WTC11 (cell line): ENCODE measurements at regions not wholly inside any gene's neighbourhood (a gene's known extent, or its start where the extent isn't known, plus 50 kb on each side); places are given as distances from the start of the nearest gene placed in this dataset.
A peak's percentile ranks its signal among the peaks of the same experiment; 100 is the strongest.

ENCODE experiments used
- ATAC-seq: fragments of 200-7000 bp; cut with Tn5 transposase; 2 replicates; pipeline ENCODE4 v1.10.0; 2021; ENCODE audit warnings: mild to moderate bottlenecking, moderate library complexity
- CTCF ChIA-PET: fragments of 300-600 bp; sonication (Branson Sonifier 250); formaldehyde crosslinking; loops from one replicate; lab custom pipeline; 2021; ENCODE audit warnings: antibody characterized with exemption; lab: Charles Lee
- POLR2A ChIA-PET: fragments of 350-600 bp; sonication (Branson Sonifier 250); formaldehyde crosslinking; loops from one replicate; lab custom pipeline; 2021; ENCODE audit warnings: antibody characterized with exemption; lab: Charles Lee
- DNase-seq: peaks from one replicate; pipeline ENCODE4 v3.0.0; 2021; ENCODE audit warnings: low spot score
- H3K27ac Mint-ChIP-seq: 2 replicates; pipeline ENCODE4 v1.8.0; 2021; ENCODE audit warnings: mixed read lengths
- H3K27me3 Mint-ChIP-seq: 2 replicates; pipeline ENCODE4 v1.8.0; 2021; ENCODE audit warnings: low read depth, mild to moderate bottlenecking, moderate library complexity, mixed read lengths
- H3K36me3 Mint-ChIP-seq: 2 replicates; pipeline ENCODE4 v1.8.0; 2021; ENCODE audit warnings: mixed read lengths
- H3K4me1 Mint-ChIP-seq: 2 replicates; pipeline ENCODE4 v1.8.0; 2022; ENCODE audit warnings: mixed read lengths
- H3K4me3 Mint-ChIP-seq: 2 replicates; pipeline ENCODE4 v1.8.0; 2021; ENCODE audit warnings: mild to moderate bottlenecking, moderate library complexity, mixed read lengths
- H3K9me3 Mint-ChIP-seq: 2 replicates; pipeline ENCODE4 v1.8.0; 2021; ENCODE audit warnings: mixed read lengths
- CREM ChIP-seq: sonication (generic); formaldehyde crosslinking; IDR thresholded peaks from 2 replicates; pipeline ENCODE4 v1.8.1; 2022; ENCODE audit warnings: mild to moderate bottlenecking, missing genetic modification reagents, moderate library complexity
- ESRRA ChIP-seq: sonication (generic); formaldehyde crosslinking; IDR thresholded peaks from 2 replicates; pipeline ENCODE4 v1.8.1; 2022; ENCODE audit warnings: mild to moderate bottlenecking, missing genetic modification reagents, borderline replicate concordance
- GABPB1 ChIP-seq: sonication (generic); formaldehyde crosslinking; IDR thresholded peaks from 2 replicates; pipeline ENCODE4 v1.8.1; 2023; ENCODE audit warnings: mild to moderate bottlenecking, missing genetic modification reagents
- KAT7 ChIP-seq: sonication (generic); formaldehyde crosslinking; IDR thresholded peaks from 2 replicates; pipeline ENCODE4 v1.8.1; 2023; ENCODE audit warnings: missing genetic modification reagents, mild to moderate bottlenecking, borderline replicate concordance
- PRRX2 ChIP-seq: fragments of 250-450 bp; sonication (Bioruptor Pico); IDR thresholded peaks from 2 replicates; pipeline ENCODE4 v1.8.0; 2021; ENCODE audit warnings: mild to moderate bottlenecking
- TCF7 ChIP-seq: sonication (generic); formaldehyde crosslinking; IDR thresholded peaks from 2 replicates; pipeline ENCODE4 v1.8.0; 2022; ENCODE audit warnings: mild to moderate bottlenecking, low read depth, missing genetic modification reagents, moderate library complexity
- ZNF232 ChIP-seq: sonication (generic); formaldehyde crosslinking; IDR thresholded peaks from 2 replicates; pipeline ENCODE4 v1.8.0; 2022; ENCODE audit warnings: mild to moderate bottlenecking, missing genetic modification reagents
- ZNF263 ChIP-seq: sonication (generic); formaldehyde crosslinking; IDR thresholded peaks from 2 replicates; pipeline ENCODE4 v1.8.1; 2022; ENCODE audit warnings: low read depth, mild to moderate bottlenecking, moderate library complexity, missing genetic modification reagents
- ZNF423 ChIP-seq: fragments of 250-450 bp; sonication (Bioruptor Pico); IDR thresholded peaks from 2 replicates; pipeline ENCODE4 v2.1.2; 2022; ENCODE audit warnings: mild to moderate bottlenecking, moderate library complexity
- TF ChIP-seq, protein P1 (sequence below): sonication (generic); formaldehyde crosslinking; IDR thresholded peaks from 2 replicates; pipeline ENCODE4 v1.8.0; 2022; ENCODE audit warnings: mild to moderate bottlenecking, missing genetic modification reagents
- TF ChIP-seq, protein P2 (sequence below): sonication (generic); formaldehyde crosslinking; IDR thresholded peaks from 2 replicates; pipeline ENCODE4 v1.8.0; 2022; ENCODE audit warnings: missing genetic modification reagents
- TF ChIP-seq, protein P3 (sequence below): sonication (generic); formaldehyde crosslinking; IDR thresholded peaks from 2 replicates; pipeline ENCODE4 v1.8.1; 2023; ENCODE audit warnings: mild to moderate bottlenecking, missing genetic modification reagents
- TF ChIP-seq, protein P4 (sequence below): fragments of 250-450 bp; sonication (Bioruptor Pico); IDR thresholded peaks from 2 replicates; pipeline ENCODE4 v1.9.0; 2021; ENCODE audit warnings: mild to moderate bottlenecking
- TF ChIP-seq, protein P5 (sequence below): sonication (generic); formaldehyde crosslinking; IDR thresholded peaks from 2 replicates; pipeline ENCODE4 v1.8.1; 2023; ENCODE audit warnings: mild to moderate bottlenecking, moderate library complexity, missing genetic modification reagents
- TF ChIP-seq, protein P6 (sequence below): fragments of 250-450 bp; sonication (Bioruptor Pico); IDR thresholded peaks from 2 replicates; pipeline ENCODE4 v1.9.0; 2021; ENCODE audit warnings: moderate library complexity, mild to moderate bottlenecking, inconsistent platforms, borderline replicate concordance
- TF ChIP-seq, protein P7 (sequence below): sonication (generic); formaldehyde crosslinking; conservative IDR thresholded peaks from 2 replicates; pipeline ENCODE4 v1.8.1; 2022; ENCODE audit warnings: mild to moderate bottlenecking, missing genetic modification reagents
- TF ChIP-seq, protein P8 (sequence below): sonication (generic); formaldehyde crosslinking; IDR thresholded peaks from 2 replicates; pipeline ENCODE4 v1.8.1; 2022; ENCODE audit warnings: low read depth, mild to moderate bottlenecking, moderate library complexity, missing genetic modification reagents, borderline replicate concordance

DNA sequence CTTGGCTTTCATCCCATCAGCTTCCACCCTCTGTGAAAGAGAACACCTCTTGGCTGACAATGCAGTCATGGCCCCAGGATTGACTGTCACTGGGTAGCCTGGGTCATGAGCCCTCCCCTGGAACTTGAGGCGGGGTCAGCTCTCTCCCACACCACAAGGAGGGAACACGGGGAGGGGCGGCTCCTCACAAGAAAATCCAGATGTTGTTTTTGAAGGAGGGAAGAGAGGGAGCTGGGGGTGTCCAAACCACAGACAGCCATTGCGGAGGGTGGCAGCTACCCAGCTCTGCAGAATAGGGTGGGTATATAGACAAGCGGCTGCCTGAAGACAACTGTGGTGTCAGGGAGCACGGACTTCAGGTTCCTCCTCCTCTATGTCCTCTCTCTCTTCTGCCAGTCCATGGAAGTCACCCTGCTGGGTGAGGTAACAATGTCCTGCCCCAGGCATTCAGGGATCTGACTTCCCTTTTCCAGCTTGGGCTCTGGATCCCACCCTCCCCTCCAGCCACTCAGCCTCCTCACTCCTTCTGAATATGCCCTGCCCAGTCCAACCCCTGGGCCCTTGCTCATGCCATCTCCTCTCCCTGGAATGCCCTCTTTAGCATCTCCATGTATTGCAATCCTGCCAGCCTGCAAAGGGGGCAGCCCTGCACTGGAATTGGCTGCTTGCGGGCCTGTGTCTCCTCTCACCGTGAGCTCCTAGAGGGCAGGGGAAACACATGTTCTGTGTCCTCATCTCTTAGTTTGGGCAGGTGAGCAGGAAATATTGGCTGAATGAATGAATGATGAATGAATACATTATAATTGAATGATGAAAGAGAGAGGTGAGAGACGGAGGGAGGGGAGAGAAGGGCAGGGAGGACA, 60.9 kb upstream of the RUNX3 start:
- Mint-ChIP-seq H3K27me3 (no peaks in the 10 kb centered on the region; the same call in 1 of the 2 replicates), H3K4me3 (no peak overlapping the region), H3K9me3 (peaks cover 10% of the 10 kb centered on the region), H3K27ac (no peak overlapping the region), H3K4me1 (peaks cover 12% of the 10 kb centered on the region), H3K36me3 (no peaks in the 10 kb centered on the region)
- TF ChIP-seq, protein P1, sequence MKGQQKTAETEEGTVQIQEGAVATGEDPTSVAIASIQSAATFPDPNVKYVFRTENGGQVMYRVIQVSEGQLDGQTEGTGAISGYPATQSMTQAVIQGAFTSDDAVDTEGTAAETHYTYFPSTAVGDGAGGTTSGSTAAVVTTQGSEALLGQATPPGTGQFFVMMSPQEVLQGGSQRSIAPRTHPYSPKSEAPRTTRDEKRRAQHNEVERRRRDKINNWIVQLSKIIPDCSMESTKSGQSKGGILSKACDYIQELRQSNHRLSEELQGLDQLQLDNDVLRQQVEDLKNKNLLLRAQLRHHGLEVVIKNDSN (CRISPR knock-in tag), result no peak
- TF ChIP-seq, protein P2, sequence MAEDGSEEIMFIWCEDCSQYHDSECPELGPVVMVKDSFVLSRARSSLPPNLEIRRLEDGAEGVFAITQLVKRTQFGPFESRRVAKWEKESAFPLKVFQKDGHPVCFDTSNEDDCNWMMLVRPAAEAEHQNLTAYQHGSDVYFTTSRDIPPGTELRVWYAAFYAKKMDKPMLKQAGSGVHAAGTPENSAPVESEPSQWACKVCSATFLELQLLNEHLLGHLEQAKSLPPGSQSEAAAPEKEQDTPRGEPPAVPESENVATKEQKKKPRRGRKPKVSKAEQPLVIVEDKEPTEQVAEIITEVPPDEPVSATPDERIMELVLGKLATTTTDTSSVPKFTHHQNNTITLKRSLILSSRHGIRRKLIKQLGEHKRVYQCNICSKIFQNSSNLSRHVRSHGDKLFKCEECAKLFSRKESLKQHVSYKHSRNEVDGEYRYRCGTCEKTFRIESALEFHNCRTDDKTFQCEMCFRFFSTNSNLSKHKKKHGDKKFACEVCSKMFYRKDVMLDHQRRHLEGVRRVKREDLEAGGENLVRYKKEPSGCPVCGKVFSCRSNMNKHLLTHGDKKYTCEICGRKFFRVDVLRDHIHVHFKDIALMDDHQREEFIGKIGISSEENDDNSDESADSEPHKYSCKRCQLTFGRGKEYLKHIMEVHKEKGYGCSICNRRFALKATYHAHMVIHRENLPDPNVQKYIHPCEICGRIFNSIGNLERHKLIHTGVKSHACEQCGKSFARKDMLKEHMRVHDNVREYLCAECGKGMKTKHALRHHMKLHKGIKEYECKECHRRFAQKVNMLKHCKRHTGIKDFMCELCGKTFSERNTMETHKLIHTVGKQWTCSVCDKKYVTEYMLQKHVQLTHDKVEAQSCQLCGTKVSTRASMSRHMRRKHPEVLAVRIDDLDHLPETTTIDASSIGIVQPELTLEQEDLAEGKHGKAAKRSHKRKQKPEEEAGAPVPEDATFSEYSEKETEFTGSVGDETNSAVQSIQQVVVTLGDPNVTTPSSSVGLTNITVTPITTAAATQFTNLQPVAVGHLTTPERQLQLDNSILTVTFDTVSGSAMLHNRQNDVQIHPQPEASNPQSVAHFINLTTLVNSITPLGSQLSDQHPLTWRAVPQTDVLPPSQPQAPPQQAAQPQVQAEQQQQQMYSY, result no peak
- TF ChIP-seq ESRRA (CRISPR knock-in tag) (no peak), ZNF263 (no peak), ZNF232 (no peak), GABPB1 (CRISPR knock-in tag) (no peak)
- TF ChIP-seq, protein P3, sequence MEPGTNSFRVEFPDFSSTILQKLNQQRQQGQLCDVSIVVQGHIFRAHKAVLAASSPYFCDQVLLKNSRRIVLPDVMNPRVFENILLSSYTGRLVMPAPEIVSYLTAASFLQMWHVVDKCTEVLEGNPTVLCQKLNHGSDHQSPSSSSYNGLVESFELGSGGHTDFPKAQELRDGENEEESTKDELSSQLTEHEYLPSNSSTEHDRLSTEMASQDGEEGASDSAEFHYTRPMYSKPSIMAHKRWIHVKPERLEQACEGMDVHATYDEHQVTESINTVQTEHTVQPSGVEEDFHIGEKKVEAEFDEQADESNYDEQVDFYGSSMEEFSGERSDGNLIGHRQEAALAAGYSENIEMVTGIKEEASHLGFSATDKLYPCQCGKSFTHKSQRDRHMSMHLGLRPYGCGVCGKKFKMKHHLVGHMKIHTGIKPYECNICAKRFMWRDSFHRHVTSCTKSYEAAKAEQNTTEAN (CRISPR knock-in tag), result no peak
- TF ChIP-seq, protein P4, sequence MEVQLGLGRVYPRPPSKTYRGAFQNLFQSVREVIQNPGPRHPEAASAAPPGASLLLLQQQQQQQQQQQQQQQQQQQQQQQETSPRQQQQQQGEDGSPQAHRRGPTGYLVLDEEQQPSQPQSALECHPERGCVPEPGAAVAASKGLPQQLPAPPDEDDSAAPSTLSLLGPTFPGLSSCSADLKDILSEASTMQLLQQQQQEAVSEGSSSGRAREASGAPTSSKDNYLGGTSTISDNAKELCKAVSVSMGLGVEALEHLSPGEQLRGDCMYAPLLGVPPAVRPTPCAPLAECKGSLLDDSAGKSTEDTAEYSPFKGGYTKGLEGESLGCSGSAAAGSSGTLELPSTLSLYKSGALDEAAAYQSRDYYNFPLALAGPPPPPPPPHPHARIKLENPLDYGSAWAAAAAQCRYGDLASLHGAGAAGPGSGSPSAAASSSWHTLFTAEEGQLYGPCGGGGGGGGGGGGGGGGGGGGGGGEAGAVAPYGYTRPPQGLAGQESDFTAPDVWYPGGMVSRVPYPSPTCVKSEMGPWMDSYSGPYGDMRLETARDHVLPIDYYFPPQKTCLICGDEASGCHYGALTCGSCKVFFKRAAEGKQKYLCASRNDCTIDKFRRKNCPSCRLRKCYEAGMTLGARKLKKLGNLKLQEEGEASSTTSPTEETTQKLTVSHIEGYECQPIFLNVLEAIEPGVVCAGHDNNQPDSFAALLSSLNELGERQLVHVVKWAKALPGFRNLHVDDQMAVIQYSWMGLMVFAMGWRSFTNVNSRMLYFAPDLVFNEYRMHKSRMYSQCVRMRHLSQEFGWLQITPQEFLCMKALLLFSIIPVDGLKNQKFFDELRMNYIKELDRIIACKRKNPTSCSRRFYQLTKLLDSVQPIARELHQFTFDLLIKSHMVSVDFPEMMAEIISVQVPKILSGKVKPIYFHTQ (CRISPR knock-in tag), result no peak
- TF ChIP-seq, protein P5, sequence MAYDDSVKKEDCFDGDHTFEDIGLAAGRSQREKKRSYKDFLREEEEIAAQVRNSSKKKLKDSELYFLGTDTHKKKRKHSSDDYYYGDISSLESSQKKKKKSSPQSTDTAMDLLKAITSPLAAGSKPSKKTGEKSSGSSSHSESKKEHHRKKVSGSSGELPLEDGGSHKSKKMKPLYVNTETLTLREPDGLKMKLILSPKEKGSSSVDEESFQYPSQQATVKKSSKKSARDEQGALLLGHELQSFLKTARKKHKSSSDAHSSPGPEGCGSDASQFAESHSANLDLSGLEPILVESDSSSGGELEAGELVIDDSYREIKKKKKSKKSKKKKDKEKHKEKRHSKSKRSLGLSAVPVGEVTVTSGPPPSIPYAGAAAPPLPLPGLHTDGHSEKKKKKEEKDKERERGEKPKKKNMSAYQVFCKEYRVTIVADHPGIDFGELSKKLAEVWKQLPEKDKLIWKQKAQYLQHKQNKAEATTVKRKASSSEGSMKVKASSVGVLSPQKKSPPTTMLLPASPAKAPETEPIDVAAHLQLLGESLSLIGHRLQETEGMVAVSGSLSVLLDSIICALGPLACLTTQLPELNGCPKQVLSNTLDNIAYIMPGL (CRISPR knock-in tag), result no peak
- TF ChIP-seq, protein P6, sequence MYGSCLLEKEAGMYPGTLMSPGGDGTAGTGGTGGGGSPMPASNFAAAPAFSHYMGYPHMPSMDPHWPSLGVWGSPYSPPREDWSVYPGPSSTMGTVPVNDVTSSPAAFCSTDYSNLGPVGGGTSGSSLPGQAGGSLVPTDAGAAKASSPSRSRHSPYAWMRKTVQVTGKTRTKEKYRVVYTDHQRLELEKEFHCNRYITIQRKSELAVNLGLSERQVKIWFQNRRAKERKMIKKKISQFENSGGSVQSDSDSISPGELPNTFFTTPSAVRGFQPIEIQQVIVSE (CRISPR knock-in tag), result no peak
- ChIA-PET CTCF (interaction anchor here (0.6 to 1.6 kb wide), 11 partner anchors 13 to 109 kb away, joined by 3 to 6 read pairs (median 4); no protein-coding TSS in a partner anchor), POLR2A (no interaction called here)
- 0 out of 2 replicates have a peak, but pooled peaks have one; percentile 15 for ATAC-seq
- no peak for DNase-seq

DNA sequence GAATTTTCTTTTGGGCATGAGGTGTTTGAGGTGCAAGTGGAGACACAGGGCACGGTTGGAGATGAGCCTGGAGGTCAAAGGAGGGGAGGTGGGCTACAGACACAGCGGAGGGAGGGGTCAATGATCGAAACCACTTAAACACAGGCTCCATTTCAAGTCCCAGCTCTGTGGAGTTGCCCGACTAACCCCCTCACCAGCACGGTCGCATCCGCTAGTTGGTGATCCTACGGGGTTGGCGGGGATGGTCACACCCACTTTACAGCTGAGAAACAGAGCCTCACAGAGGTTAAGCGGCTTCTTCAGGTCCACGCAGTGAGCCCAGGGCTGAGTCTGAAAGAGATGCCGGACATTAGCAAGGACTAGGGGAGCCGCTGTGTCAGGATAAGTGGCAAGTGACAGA, 60.1 kb upstream of the RUNX3 start:
- Mint-ChIP-seq H3K27me3 (no peaks in the 10 kb centered on the region; the same call in 1 of the 2 replicates), H3K36me3 (no peaks in the 10 kb centered on the region), H3K4me3 (no peak overlapping the region), H3K27ac (peak overlapping the region; percentile 6; the same call in 1 of the 2 replicates), H3K9me3 (peaks cover 10% of the 10 kb centered on the region), H3K4me1 (peaks cover 12% of the 10 kb centered on the region)
- ChIA-PET POLR2A (interaction anchor here (0.6 kb wide), 1 partner anchor 17 kb away, joined by 4 read pairs; no protein-coding TSS in a partner anchor), CTCF (interaction anchor here (0.8 to 1.6 kb wide), 4 partner anchors 18 to 75 kb away, joined by 3 to 4 read pairs (median 4); no protein-coding TSS in a partner anchor)
- DNase-seq, result no peak
- ATAC-seq, result no peak
- no peak for TF ChIP-seq ZNF423 (CRISPR knock-in tag)
- TF ChIP-seq CREM (CRISPR knock-in tag), result no peak
- TF ChIP-seq PRRX2 (CRISPR knock-in tag), result no peak
- TF ChIP-seq, protein P1 (CRISPR knock-in tag), result no peak
- TF ChIP-seq, protein P7, sequence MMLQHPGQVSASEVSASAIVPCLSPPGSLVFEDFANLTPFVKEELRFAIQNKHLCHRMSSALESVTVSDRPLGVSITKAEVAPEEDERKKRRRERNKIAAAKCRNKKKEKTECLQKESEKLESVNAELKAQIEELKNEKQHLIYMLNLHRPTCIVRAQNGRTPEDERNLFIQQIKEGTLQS (CRISPR knock-in tag), result no peak
- no peak for TF ChIP-seq TCF7 (CRISPR knock-in tag)
- TF ChIP-seq, protein P3 (CRISPR knock-in tag), result no peak
- TF ChIP-seq KAT7 (CRISPR knock-in tag), result no peak
- TF ChIP-seq, protein P8, sequence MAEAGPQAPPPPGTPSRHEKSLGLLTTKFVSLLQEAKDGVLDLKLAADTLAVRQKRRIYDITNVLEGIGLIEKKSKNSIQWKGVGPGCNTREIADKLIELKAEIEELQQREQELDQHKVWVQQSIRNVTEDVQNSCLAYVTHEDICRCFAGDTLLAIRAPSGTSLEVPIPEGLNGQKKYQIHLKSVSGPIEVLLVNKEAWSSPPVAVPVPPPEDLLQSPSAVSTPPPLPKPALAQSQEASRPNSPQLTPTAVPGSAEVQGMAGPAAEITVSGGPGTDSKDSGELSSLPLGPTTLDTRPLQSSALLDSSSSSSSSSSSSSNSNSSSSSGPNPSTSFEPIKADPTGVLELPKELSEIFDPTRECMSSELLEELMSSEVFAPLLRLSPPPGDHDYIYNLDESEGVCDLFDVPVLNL (CRISPR knock-in tag), result no peak
